GM18505 (cell line): ENCODE measurements at regions not wholly inside any gene's neighbourhood (a gene's known extent, or its start where the extent isn't known, plus 50 kb on each side); places are given as distances from the start of the nearest gene placed in this dataset.
"Not testable (repeated sequence)": the region's sequence is repeated elsewhere in the genome, so short reads cannot be mapped to it uniquely, and the experiment has no call there.

Source experiments
- ATAC-seq: cut with Tn5 transposase; IDR thresholded peaks from one replicate; pipeline ENCODE4 v1.9.1; 2021; ENCODE audit not compliant: unreplicated experiment
- POLR2A ChIP-seq: IDR thresholded peaks from 4 replicates; pipeline ENCODE4 v1.6.1; 2011; ENCODE audit warnings: borderline replicate concordance; ENCODE audit not compliant: insufficient read depth, insufficient read length; ENCODE audit errors: extremely low read depth

GRCh38 chr3:195999176-195999575 is 82.7 kb downstream of the TFRC start:
- not testable (repeated sequence) for ATAC-seq

- ATAC-seq = not testable (repeated sequence)
Measured at GRCh38 chr3:195996314-195996713, 85.6 kb downstream of the TFRC start.

DNA sequence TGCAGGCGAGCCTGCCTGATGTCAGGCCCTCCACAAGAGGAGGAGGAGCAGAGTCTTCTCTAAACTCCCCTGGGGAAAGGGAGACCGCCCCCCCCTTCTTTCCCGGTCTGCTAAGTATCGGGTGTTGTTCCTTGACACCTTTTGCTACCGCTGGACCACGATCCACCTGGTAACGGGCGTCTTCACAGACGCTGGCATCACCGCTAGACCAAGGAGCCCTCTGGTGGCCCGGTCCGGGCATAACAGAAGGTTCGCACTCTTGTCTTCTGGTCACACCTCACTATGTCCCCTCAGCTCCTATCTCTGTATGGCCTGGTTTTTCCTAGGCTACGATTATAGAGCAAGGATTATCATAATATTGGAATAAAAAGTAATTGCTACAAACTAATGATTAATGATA is 86.0 kb upstream of the TNK2 start:
- ATAC-seq = not testable (repeated sequence)

DNA sequence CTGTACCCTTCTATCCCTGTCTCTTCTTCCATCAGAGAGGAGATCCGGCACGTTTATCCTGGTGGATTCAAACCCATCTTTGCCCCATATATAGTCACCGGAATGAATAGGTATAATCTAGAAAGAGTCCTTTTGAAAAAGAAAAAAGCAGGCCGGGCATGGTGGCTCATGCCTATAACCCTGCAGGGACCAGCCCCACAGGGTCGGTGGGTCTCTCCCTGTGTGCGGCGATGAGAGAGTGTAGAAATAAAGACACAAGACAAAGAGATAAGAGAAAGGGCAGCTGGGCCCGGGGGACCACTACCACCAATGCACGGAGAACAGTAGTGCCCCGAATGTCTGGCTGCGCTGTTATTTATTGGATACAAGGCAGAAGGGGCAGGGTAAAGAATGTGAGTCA is 85.3 kb upstream of the TNK2 start:
- not testable (repeated sequence) for ATAC-seq

DNA sequence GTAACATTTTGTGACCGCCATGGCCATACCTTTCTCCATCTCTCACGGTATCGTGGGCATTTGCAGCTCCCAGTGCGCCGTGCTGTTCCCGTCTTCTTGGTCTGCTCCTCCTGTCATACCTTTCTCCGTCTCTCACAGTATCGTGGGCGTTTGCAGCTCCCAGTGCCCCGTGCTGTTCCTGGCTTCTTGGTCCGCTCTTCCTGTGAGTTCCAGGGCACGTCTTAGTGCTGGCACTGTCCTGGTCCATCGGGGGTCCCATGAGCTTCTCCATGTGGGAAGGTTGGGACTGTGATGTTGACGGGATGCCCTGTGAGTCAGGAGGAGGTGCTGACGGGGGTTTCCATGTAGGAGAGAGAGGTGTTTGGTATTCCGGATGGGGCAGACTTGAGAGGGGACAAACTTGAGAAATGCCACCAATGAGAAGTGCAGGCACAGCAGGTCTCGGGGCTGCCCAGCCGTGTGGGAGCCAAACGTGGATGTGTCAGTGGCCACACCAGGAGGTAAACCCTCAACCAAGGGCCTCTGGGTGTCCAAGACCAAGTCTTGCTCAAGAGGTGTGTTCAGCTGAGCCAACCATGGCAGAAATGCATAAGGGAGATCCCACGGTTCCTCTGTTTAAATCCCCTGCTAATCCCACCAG is 84.7 kb upstream of the TNK2 start:
- not testable (repeated sequence) for ATAC-seq

DNA sequence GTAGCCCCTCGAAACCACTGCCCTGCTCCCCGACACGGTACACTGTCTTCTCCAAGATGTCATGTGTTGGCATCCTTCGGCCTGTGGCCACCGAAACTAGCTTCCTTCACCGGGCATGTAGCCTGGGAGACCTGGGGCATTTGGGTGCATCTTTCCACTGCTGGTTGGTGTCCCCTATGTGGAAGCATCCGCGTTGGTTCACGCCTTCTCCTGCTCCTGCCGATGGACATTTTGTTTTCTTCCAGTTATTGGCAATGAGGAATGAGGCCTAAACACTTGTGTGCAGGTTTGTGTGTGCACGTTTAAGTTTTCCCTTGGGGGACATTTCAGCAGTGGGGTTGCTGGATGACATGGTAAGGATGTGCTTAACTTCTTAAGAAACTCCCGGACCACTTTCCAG is 83.6 kb upstream of the TNK2 start:
- ATAC-seq = not testable (repeated sequence)

- ATAC-seq = not testable (repeated sequence)
Measured at GRCh38 chr3:195991243-195991642, 82.9 kb upstream of the TNK2 start.

- not testable (repeated sequence) for ATAC-seq
Measured at GRCh38 chr3:195990841-195991174, 82.5 kb upstream of the TNK2 start.

GRCh38 chr3:195989921-195990840 is 81.8 kb upstream of the TNK2 start:
- ATAC-seq = peak; percentile 94
- peak; percentile 64 for TF ChIP-seq POLR2A

DNA sequence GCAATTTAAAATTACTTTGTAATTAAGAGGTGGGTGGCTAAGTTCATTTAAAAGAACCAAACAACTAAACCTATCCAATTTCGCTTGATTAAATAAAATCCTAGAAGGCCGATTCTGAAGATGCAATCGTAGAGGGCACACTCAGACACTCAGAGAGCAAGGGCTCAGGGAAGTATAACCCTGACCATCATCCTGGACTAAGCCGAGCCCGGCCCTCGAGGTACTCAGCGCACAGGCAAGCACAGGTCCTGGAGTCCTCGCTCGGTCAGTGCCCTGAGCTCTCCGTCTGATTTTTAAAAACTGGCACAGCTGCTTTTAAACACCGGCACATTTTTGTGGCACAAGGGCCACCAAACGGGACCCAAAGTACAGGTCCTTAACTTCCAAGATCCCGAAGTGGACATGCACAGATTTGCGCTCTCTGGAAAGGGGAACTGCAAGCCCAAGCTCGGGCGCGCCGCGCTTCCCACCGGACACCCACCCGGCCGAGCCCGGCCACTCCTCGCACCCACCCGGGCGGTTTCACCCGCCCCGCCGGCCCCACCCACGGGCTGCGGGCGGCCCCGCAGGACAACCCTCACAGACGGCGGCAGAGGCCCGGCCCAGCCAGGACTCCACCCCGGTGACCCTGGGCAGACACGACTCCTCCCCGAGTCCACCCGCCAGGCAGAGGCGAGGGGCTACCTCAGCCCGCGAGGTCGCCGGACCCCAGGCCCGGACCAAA is 81.0 kb upstream of the TNK2 start:
- peak; percentile 41 for ATAC-seq

DNA sequence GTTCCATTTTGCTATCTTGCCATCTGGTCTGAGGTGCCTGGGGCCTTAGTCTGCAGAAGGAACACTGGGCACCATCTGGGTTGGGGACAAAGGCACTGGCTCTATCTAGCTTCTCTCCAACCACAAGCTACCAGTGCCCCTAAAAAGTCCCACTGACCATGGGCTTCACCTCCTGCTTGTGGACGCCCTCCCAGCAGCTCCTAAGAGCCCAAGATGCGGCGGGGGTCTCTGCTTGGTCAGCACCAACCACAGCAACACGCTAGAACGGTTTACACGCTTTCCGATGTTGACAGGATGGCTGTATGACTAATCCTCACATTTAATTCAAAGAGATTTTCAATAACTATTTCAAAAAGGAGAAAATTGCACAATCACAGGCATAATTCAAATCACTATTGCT is 80.4 kb upstream of the TNK2 start:
- ATAC-seq = not testable (repeated sequence)

DNA sequence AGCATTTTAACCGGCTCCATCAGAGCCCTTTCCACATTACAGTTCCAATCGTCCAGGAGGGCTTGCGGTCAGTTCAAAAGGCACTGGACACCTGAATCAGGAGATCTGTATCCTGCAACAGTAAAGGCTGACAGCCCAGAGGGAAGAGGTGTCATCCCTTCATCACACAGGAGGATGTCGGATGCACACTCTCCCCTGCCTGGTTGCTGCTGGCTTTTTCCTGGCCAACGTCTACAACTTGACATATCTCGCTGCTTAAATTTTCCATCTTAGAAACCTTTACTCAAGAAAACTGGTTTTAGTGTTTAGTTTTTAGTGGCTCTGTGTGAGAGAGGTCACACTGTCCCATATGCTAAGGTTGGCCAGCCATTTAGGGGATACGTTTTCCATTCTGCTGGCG is 78.7 kb upstream of the TNK2 start:
- not testable (repeated sequence) for ATAC-seq

GRCh38 chr3:195986576-195986975 is 78.2 kb upstream of the TNK2 start:
- ATAC-seq = not testable (repeated sequence)

DNA sequence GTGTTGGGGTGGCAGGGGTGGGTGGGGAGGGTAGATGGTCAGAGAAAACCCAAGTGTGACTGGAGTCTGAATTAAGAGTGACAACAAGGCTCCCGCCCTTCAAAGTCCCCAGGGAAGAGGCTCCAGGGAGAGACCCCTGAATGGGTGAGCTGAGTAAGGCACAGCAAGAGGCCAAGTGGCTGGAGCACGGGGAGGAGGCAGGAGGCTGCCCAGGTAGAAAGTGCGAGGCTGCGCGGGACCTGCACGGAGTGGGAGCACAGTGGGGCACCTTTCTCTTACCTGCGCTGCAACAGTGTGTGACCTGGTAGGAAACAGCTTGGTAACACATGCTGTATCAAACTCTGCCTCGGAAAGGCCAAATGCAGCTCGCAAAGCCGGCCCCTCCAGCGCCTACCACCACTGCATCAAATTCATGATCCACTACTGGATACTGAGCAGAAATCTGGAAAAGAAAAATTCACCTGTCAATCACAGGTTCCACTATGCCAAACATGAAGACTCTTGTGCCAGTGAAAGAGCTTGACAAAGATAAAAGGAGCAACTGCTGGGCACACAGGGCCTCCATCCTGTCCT is 77.1 kb upstream of the TNK2 start:
- not testable (repeated sequence) for ATAC-seq

- ATAC-seq = not testable (repeated sequence)
Measured at GRCh38 chr3:195984392-195985030, 76.2 kb upstream of the TNK2 start.

- not testable (repeated sequence) for ATAC-seq
Measured at GRCh38 chr3:195983880-195984279, 75.5 kb upstream of the TNK2 start.

- ATAC-seq = not testable (repeated sequence)
Measured at GRCh38 chr3:195982754-195983153, 74.4 kb upstream of the TNK2 start.

DNA sequence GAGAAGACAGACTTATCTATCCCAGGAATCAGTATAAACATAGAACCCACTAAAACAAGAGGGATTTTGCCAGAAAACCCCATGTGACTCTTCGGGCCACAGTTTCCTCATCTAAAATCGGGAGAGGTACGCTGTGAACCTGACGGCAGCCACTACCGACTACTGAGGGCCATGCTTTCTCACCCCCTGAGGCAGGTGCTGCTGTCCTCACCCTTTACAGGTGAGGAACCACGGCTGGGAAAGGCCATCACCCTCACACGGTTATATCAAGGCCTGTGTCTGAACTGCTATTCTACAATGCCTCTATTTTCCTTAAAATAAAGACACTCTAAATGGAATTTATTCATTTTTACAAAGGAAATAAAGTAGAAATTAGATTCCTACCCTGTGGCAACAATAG is 73.4 kb upstream of the TNK2 start:
- ATAC-seq = not testable (repeated sequence)

DNA sequence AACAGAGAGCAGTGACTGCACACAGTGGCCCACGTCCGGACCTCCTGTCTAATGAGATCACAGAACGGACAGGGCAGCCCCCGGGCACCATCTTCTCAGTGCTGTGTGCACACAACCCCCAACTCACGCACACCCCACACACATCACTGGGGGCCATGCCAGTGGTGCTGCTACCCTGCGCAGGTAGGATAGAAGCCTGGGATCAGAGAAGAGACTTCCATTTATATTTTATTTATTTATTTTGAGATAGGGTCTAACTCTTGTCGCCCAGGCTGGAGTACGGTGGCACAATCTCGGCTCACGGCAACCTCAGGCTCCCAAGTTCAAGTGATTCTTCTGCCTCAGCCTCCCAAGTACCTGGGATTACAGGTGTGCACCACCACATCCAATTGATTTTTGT is 71.5 kb upstream of the TNK2 start:
- not testable (repeated sequence) for ATAC-seq

DNA sequence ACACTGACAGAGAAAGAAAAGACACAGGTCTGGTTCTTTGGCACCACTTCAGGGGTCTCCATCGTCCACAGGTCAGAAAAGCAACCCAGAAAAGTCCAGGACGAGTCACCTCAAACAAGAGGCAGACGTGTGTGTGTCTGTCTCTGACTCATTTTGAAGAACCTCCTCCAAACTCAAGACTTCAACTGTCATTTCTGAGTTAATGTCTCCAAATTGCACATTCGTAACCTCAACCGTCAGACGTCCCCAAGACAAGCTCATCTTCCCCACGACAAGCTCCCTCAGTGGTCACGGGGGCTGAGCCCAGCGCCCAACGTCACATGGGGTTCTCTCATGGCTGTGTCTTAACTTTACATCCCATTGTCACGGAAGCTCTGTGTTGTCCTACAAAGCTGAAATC is 70.2 kb upstream of the TNK2 start:
- ATAC-seq = not testable (repeated sequence)
